Keratinocyte (primary cell): ENCODE measurements at regions not wholly inside any gene's neighbourhood (a gene's known extent, or its start where the extent isn't known, plus 50 kb on each side); places are given as distances from the start of the nearest gene placed in this dataset.

Experiments
- DNase-seq: peaks from one replicate; pipeline ENCODE4 v3.0.0-alpha.2; 2011; ENCODE audit warnings: low read depth, missing footprints, low spot score
- FAIRE-seq: peaks from 2 replicates; lab custom pipeline; 2011; peaks lifted over from hg19 to GRCh38; lab: Jason Lieb, UNC
- H2AFZ ChIP-seq: 2 replicates; pipeline ENCODE4 v1.6.0; 2012; ENCODE audit warnings: low read length, control low read depth, inconsistent platforms; ENCODE audit not compliant: control insufficient read depth
- H3K27ac ChIP-seq: 2 replicates; pipeline ENCODE4 v1.5.1; 2011; ENCODE audit warnings: low read length; ENCODE audit not compliant: control insufficient read depth, insufficient read depth
- H3K27me3 ChIP-seq: 3 replicates; pipeline ENCODE4 v1.6.0; 2011; ENCODE audit warnings: low read length; ENCODE audit not compliant: control insufficient read depth, insufficient read depth; ENCODE audit errors: extremely low read depth
- H3K36me3 ChIP-seq, 2 experiments: 2 replicates in 1 of 2; 3 replicates in 1 of 2; pipeline ENCODE4 v1.5.1; 2011; ENCODE audit warnings: low read length in 2 of 2, mild to moderate bottlenecking in 1 of 2; ENCODE audit not compliant: control insufficient read depth in 2 of 2, insufficient read depth in 2 of 2; ENCODE audit errors: extremely low read depth in 1 of 2
- H3K4me1 ChIP-seq: 3 replicates; pipeline ENCODE4 v1.5.1; 2011; ENCODE audit warnings: low read length; ENCODE audit not compliant: control insufficient read depth, insufficient read depth; ENCODE audit errors: extremely low read depth
- H3K4me2 ChIP-seq: 3 replicates; pipeline ENCODE4 v1.6.0; 2011; ENCODE audit warnings: low read depth, low read length; ENCODE audit not compliant: control insufficient read depth, insufficient read depth; ENCODE audit errors: extremely low read depth
- H3K4me3 ChIP-seq, 3 experiments: fragments of 200-600 bp in 1 of 3; sonication (generic) in 1 of 3; 2 replicates in 2 of 3; 3 replicates in 1 of 3; pipeline ENCODE4 v1.5.1; 2011 to 2016; ENCODE audit warnings: low read length in 3 of 3, mild to moderate bottlenecking in 3 of 3, control low read depth in 2 of 3, inconsistent platforms in 1 of 3, low read depth in 1 of 3, mixed read lengths in 1 of 3, mixed run types in 1 of 3, moderate library complexity in 1 of 3; ENCODE audit not compliant: control insufficient read depth in 2 of 3, insufficient read depth in 2 of 3; ENCODE audit errors: extremely low read depth in 1 of 3
- H3K79me2 ChIP-seq: 2 replicates; pipeline ENCODE4 v1.6.0; 2012; ENCODE audit warnings: low read length; ENCODE audit not compliant: control insufficient read depth, insufficient read depth
- H3K9ac ChIP-seq: 3 replicates; pipeline ENCODE4 v1.6.0; 2011; ENCODE audit warnings: low read length; ENCODE audit not compliant: control insufficient read depth, insufficient read depth; ENCODE audit errors: extremely low read depth
- H3K9me1 ChIP-seq: 3 replicates; pipeline ENCODE4 v1.6.0; 2011; ENCODE audit warnings: low read length; ENCODE audit not compliant: control insufficient read depth, insufficient read depth; ENCODE audit errors: extremely low read depth
- H3K9me3 ChIP-seq: 2 replicates; pipeline ENCODE4 v1.5.1; 2012; ENCODE audit warnings: low read depth, low read length; ENCODE audit not compliant: control insufficient read depth
- H4K20me1 ChIP-seq: 3 replicates; pipeline ENCODE4 v1.6.0; 2011; ENCODE audit warnings: low read length; ENCODE audit not compliant: control insufficient read depth, insufficient read depth; ENCODE audit errors: extremely low read depth
- EZH2 ChIP-seq: IDR thresholded peaks from one replicate; pipeline ENCODE4 v1.6.1; 2012; ENCODE audit warnings: inconsistent platforms, mild to moderate bottlenecking, low read length, moderate library complexity
- dilution Hi-C: fragments of 300-500 bp; cut with MboI; formaldehyde crosslinking; loops from one replicate; pipeline ENCODE4 v1.7.0; 2020; ENCODE audit warnings: low sequenced_read_pairs; ENCODE audit not compliant: extremely low pct_ligation_motif_present
- TF ChIP-seq, protein P1 (sequence below), 3 experiments: IDR thresholded peaks in 1 of 3; conservative IDR thresholded peaks in 1 of 3; optimal IDR thresholded peaks in 1 of 3; 2 replicates in 2 of 3; 3 replicates in 1 of 3; pipeline versions ENCODE3 to v1.5.1; 2011; ENCODE audit warnings: low read length in 3 of 3, mild to moderate bottlenecking in 3 of 3, moderate library complexity in 2 of 3, control low read depth in 1 of 3, inconsistent platforms in 1 of 3; ENCODE audit not compliant: insufficient read depth in 2 of 3; ENCODE audit errors: extremely low read depth in 1 of 3

DNA sequence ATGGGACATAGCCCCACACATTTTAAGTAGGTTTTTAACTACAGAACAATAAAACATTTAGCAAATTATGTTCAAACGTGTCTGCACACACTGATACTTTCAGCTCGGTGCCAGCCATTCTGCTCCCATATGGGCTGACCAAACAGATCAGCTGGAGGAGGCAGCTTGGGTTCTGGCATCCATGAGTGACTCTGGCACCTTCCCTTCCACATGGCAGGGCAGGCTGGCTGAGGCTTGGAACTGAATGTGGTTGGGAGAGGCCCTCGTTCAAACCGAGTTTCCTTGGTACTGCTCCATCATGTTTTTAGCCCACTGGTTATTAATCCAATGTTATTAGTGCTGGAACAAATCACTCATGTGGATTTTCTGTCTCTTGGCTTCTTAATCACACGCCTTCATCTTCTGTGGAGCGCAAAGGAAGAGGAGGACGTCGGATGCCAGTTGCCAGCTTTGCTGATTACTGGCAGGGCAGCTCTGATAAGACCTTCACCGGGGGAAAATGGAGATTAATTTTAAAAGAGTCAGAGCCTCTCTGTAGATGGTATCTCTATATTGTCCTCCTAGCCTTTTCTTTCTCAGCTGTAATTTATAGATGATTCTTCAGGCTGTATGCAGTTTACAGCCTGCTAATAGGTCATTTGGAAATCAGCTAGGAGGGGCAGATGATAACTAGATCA lies 93.1 kb upstream of the TIAM2 start:
- H3K79me2 ChIP-seq, result no peaks in the 10 kb centered on the region
- dilution Hi-C loops, result no loop called here

DNA sequence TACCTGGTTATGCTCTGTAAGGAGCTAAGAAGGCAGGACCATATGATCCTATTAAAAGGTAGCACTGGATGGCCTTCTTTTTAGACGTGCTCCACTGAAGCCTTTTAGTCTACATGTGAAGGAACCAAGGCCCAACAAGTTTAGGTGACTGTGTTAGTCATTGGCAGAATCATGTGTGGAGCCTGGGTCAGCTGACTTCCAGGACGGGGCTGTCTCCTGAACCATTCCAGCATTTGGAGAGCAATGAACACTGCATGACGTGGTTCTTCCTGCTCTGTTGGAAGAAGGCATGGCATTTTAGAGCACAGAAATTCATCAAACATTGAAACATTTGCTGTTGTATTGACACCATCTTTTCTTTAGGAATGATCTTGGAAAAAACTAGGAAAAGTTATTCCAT lies 87.8 kb upstream of the TIAM2 start:
- dilution Hi-C loops, result no loop called here
- Histone ChIP-seq H3K79me2 (no peaks in the 10 kb centered on the region), H3K9ac (no peak overlapping the region), H3K4me1 (no peaks in the 10 kb centered on the region), H3K36me3 (no peaks in the 10 kb centered on the region), H3K27ac (no peak overlapping the region), H3K27me3 (no peaks in the 10 kb centered on the region), H2AFZ (no peak overlapping the region), H4K20me1 (no peaks in the 10 kb centered on the region), H3K9me3 (no peaks in the 10 kb centered on the region), H3K4me3 (no peak overlapping the region), H3K9me1 (no peaks in the 10 kb centered on the region), H3K4me2 (no peak overlapping the region)
- TF ChIP-seq, protein P1, sequence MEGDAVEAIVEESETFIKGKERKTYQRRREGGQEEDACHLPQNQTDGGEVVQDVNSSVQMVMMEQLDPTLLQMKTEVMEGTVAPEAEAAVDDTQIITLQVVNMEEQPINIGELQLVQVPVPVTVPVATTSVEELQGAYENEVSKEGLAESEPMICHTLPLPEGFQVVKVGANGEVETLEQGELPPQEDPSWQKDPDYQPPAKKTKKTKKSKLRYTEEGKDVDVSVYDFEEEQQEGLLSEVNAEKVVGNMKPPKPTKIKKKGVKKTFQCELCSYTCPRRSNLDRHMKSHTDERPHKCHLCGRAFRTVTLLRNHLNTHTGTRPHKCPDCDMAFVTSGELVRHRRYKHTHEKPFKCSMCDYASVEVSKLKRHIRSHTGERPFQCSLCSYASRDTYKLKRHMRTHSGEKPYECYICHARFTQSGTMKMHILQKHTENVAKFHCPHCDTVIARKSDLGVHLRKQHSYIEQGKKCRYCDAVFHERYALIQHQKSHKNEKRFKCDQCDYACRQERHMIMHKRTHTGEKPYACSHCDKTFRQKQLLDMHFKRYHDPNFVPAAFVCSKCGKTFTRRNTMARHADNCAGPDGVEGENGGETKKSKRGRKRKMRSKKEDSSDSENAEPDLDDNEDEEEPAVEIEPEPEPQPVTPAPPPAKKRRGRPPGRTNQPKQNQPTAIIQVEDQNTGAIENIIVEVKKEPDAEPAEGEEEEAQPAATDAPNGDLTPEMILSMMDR (optimal IDR thresholded peaks at IDR 0.05 in 1 of 3, IDR thresholded peaks at IDR 0.05 in 1 of 3, conservative IDR thresholded peaks at IDR 0.05 in 1 of 3; ENCODE audit: extremely low read depth in 1 of 3, insufficient read depth in 2 of 3, low read length in 3 of 3), result no peak
- no peak for TF ChIP-seq EZH2
- DNase-seq (no peak), FAIRE-seq (no peak)

More for the DNA sequence above, 93.1 kb upstream of the TIAM2 start:
- H3K27me3 ChIP-seq, result no peaks in the 10 kb centered on the region
- H3K36me3 ChIP-seq, result no peaks in the 10 kb centered on the region
- no peaks in the 10 kb centered on the region for H3K9me3 ChIP-seq
- no peak overlapping the region for H3K27ac ChIP-seq
- no peak for DNase-seq
- H4K20me1 ChIP-seq, result no peaks in the 10 kb centered on the region
- H3K4me2 ChIP-seq, result no peak overlapping the region
- H3K4me1 ChIP-seq, result no peaks in the 10 kb centered on the region
- TF ChIP-seq, protein P1 (optimal IDR thresholded peaks at IDR 0.05 in 1 of 3, IDR thresholded peaks at IDR 0.05 in 1 of 3, conservative IDR thresholded peaks at IDR 0.05 in 1 of 3; ENCODE audit: extremely low read depth in 1 of 3, insufficient read depth in 2 of 3, low read length in 3 of 3), result no peak
- no peak for TF ChIP-seq EZH2
- no peaks in the 10 kb centered on the region for H3K9me1 ChIP-seq
- no peak for FAIRE-seq
- no peak overlapping the region for H2AFZ ChIP-seq
- H3K4me3 ChIP-seq, result no peak overlapping the region
- no peak overlapping the region for H3K9ac ChIP-seq
